ENCODE measurements at regions not wholly inside any gene's neighbourhood (a gene's known extent, or its start where the extent isn't known, plus 50 kb on each side); places are given as distances from the start of the nearest gene placed in this dataset.

- no peak for ATAC-seq
These were observed 1105.5 kb downstream of the TMEM121 start for GRCh38 chr14:106631879-106632278.

GRCh38 chr14:106633721-106634120 is 1107.3 kb downstream of the TMEM121 start:
- no peak for TF ChIP-seq ESRRG (CRISPR knock-in tag; IDR thresholded peaks at IDR 0.05)
- no peak for TF ChIP-seq POU6F1 (CRISPR knock-in tag; IDR thresholded peaks at IDR 0.05; ENCODE audit: borderline replicate concordance, low read depth)
- no peak for TF ChIP-seq BACH2 (CRISPR knock-in tag; IDR thresholded peaks at IDR 0.05; ENCODE audit: borderline replicate concordance)
- TF ChIP-seq GLIS3 (CRISPR knock-in tag; IDR thresholded peaks at IDR 0.05): no peak
- no peak for TF ChIP-seq TOX (CRISPR knock-in tag; IDR thresholded peaks at IDR 0.05; ENCODE audit: borderline replicate concordance)
- TF ChIP-seq TSHZ2 (CRISPR knock-in tag; IDR thresholded peaks at IDR 0.05): no peak
- no peak for TF ChIP-seq ZNF8 (CRISPR knock-in tag; IDR thresholded peaks at IDR 0.05)
- no peak for TF ChIP-seq TCF4 (CRISPR knock-in tag; IDR thresholded peaks at IDR 0.05; ENCODE audit: borderline replicate concordance)
- no peak for TF ChIP-seq ZNF70 (CRISPR knock-in tag; IDR thresholded peaks at IDR 0.05)
- TF ChIP-seq CSRNP3 (CRISPR knock-in tag; IDR thresholded peaks at IDR 0.05): no peak
- TF ChIP-seq ZFP30 (CRISPR knock-in tag; IDR thresholded peaks at IDR 0.05): no peak
- no peak for TF ChIP-seq CREB5 (CRISPR knock-in tag; IDR thresholded peaks at IDR 0.05; ENCODE audit: low read depth)
- no peak for TF ChIP-seq ZFP3 (CRISPR knock-in tag; IDR thresholded peaks at IDR 0.05)
- TF ChIP-seq CSDC2 (CRISPR knock-in tag; IDR thresholded peaks at IDR 0.05): no peak
- ATAC-seq: no peak

More at GRCh38 chr14:106631879-106632278, 1105.5 kb downstream of the TMEM121 start:
- TF ChIP-seq ZFP30 (CRISPR knock-in tag; IDR thresholded peaks at IDR 0.05): no peak

GRCh38 chr14:106635569-106635968 is 1109.2 kb downstream of the TMEM121 start:
- TF ChIP-seq CREB5 (CRISPR knock-in tag; IDR thresholded peaks at IDR 0.05; ENCODE audit: low read depth) (no peak), BACH2 (CRISPR knock-in tag; IDR thresholded peaks at IDR 0.05; ENCODE audit: borderline replicate concordance) (no peak), TOX (CRISPR knock-in tag; IDR thresholded peaks at IDR 0.05; ENCODE audit: borderline replicate concordance) (no peak), CSDC2 (CRISPR knock-in tag; IDR thresholded peaks at IDR 0.05) (no peak), TSHZ2 (CRISPR knock-in tag; IDR thresholded peaks at IDR 0.05) (no peak), GLIS3 (CRISPR knock-in tag; IDR thresholded peaks at IDR 0.05) (no peak), ESRRG (CRISPR knock-in tag; IDR thresholded peaks at IDR 0.05) (no peak), PPARA (CRISPR knock-in tag; IDR thresholded peaks at IDR 0.05; ENCODE audit: borderline replicate concordance) (no peak), POU6F1 (CRISPR knock-in tag; IDR thresholded peaks at IDR 0.05; ENCODE audit: borderline replicate concordance, low read depth) (no peak), ZC3H10 (CRISPR knock-in tag; IDR thresholded peaks at IDR 0.05) (no peak), OSR1 (CRISPR knock-in tag; IDR thresholded peaks at IDR 0.05) (no peak), RARB (CRISPR knock-in tag; IDR thresholded peaks at IDR 0.05) (no peak), TCF4 (CRISPR knock-in tag; IDR thresholded peaks at IDR 0.05; ENCODE audit: borderline replicate concordance) (no peak), ARNTL (CRISPR knock-in tag; IDR thresholded peaks at IDR 0.05; ENCODE audit: borderline replicate concordance, low read depth) (no peak), ZNF8 (CRISPR knock-in tag; IDR thresholded peaks at IDR 0.05) (no peak), PATZ1 (CRISPR knock-in tag; IDR thresholded peaks at IDR 0.05; ENCODE audit: borderline replicate concordance) (no peak), ZNF565 (CRISPR knock-in tag; conservative IDR thresholded peaks at IDR 0.05; ENCODE audit: low read depth) (no peak)
- no peak for ATAC-seq
